PC-9 (cell line): ENCODE measurements at regions not wholly inside any gene's neighbourhood (a gene's known extent, or its start where the extent isn't known, plus 50 kb on each side); places are given as distances from the start of the nearest gene placed in this dataset.

Experiments used
- BruUV-seq: library from RNA; stranded (reverse); fragments of 400-500 nt; replicated peaks from 2 replicates; lab custom pipeline; 2021; lab: Mats Ljungman, UMichigan
- CTCF ChIA-PET: fragments of 300-600 bp; sonication (Branson Sonifier 250); formaldehyde crosslinking; loops from one replicate; lab custom pipeline; 2022; ENCODE audit warnings: antibody characterized with exemption; lab: Charles Lee
- POLR2A ChIA-PET: fragments of 300-600 bp; sonication (Branson Sonifier 250); formaldehyde crosslinking; loops from one replicate; lab custom pipeline; 2022; ENCODE audit warnings: antibody characterized with exemption; ENCODE audit not compliant: unreplicated experiment; lab: Charles Lee
- DNase-seq, 2 experiments: peaks; one replicate each; pipeline versions ENCODE4 v3.0.0 to v3.0.0-alpha.2; 2015 to 2022; ENCODE audit warnings: mixed read lengths in 1 of 2
- H2AFZ ChIP-seq: fragments of 200-600 bp; sonication (generic); 2 replicates; pipeline ENCODE4 v1.8.1; 2017; ENCODE audit warnings: antibody characterized with exemption
- H3F3A ChIP-seq: fragments of 200-600 bp; sonication (generic); 2 replicates; pipeline ENCODE4 v1.8.1; 2017; ENCODE audit warnings: antibody characterized with exemption, mild to moderate bottlenecking, low read depth; ENCODE audit not compliant: insufficient read depth
- H3K27ac ChIP-seq: fragments of 200-600 bp; sonication (generic); 2 replicates; pipeline ENCODE4 v1.6.1; 2016; ENCODE audit warnings: mixed run types
- H3K27me3 ChIP-seq: fragments of 200-600 bp; sonication (generic); 2 replicates; pipeline ENCODE4 v1.6.1; 2016; ENCODE audit warnings: low read depth, mixed run types; ENCODE audit not compliant: insufficient read depth
- H3K36me3 ChIP-seq: fragments of 200-600 bp; sonication (generic); 2 replicates; pipeline ENCODE4 v1.6.1; 2016; ENCODE audit warnings: low read depth, mixed run types
- H3K4me1 ChIP-seq: fragments of 200-600 bp; sonication (generic); replicated peaks from 2 replicates; pipeline ENCODE4 v1.6.1; 2016; ENCODE audit warnings: mixed run types; ENCODE audit not compliant: insufficient read depth
- H3K4me2 ChIP-seq: fragments of 200-600 bp; sonication (generic); 2 replicates; pipeline ENCODE4 v1.6.1; 2017; ENCODE audit warnings: mixed run types
- H3K4me3 ChIP-seq: fragments of 200-600 bp; sonication (generic); 2 replicates; pipeline ENCODE4 v1.6.1; 2016; ENCODE audit warnings: mixed run types
- H3K79me2 ChIP-seq: fragments of 200-600 bp; sonication (generic); 2 replicates; pipeline ENCODE4 v1.6.1; 2017; ENCODE audit warnings: low read depth, mixed run types
- H3K9me2 ChIP-seq: fragments of 200-600 bp; sonication (generic); 2 replicates; pipeline ENCODE4 v1.8.1; 2017; ENCODE audit warnings: mild to moderate bottlenecking; ENCODE audit not compliant: insufficient read depth
- H3K9me3 ChIP-seq: fragments of 200-600 bp; sonication (generic); 2 replicates; pipeline ENCODE4 v1.8.1; 2016; ENCODE audit warnings: low read depth; ENCODE audit not compliant: insufficient read depth
- H4K20me1 ChIP-seq: fragments of 200-600 bp; sonication (generic); 2 replicates; pipeline ENCODE4 v1.8.1; 2017; ENCODE audit not compliant: insufficient read depth
- EZH2 ChIP-seq: fragments of 200-600 bp; sonication (generic); IDR thresholded peaks from 2 replicates; pipeline ENCODE4 v1.8.0; 2017; ENCODE audit warnings: antibody characterized with exemption, low read depth
- intact Hi-C: fragments of 100-400 bp; cut with micrococcal nuclease; formaldehyde crosslinking; loops from one replicate; pipeline ENCODE4 v1.10.0; 2022; ENCODE audit not compliant: unreplicated experiment
- TF ChIP-seq, protein P1 (sequence below): fragments of 200-600 bp; sonication (generic); conservative IDR thresholded peaks from 2 replicates; pipeline ENCODE4 v1.6.1; 2017; ENCODE audit warnings: mixed run types, antibody characterized with exemption, mild to moderate bottlenecking, moderate library complexity

- no peak for DNase-seq
- TF ChIP-seq EZH2: no peak
- TF ChIP-seq, protein P1, sequence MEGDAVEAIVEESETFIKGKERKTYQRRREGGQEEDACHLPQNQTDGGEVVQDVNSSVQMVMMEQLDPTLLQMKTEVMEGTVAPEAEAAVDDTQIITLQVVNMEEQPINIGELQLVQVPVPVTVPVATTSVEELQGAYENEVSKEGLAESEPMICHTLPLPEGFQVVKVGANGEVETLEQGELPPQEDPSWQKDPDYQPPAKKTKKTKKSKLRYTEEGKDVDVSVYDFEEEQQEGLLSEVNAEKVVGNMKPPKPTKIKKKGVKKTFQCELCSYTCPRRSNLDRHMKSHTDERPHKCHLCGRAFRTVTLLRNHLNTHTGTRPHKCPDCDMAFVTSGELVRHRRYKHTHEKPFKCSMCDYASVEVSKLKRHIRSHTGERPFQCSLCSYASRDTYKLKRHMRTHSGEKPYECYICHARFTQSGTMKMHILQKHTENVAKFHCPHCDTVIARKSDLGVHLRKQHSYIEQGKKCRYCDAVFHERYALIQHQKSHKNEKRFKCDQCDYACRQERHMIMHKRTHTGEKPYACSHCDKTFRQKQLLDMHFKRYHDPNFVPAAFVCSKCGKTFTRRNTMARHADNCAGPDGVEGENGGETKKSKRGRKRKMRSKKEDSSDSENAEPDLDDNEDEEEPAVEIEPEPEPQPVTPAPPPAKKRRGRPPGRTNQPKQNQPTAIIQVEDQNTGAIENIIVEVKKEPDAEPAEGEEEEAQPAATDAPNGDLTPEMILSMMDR: no peak
- no TSS peak for BruUV-seq
- H3F3A ChIP-seq: no peaks in the 10 kb centered on the region
- ChIA-PET POLR2A (no interaction called here), CTCF (no interaction called here)
- no peaks in the 10 kb centered on the region for H4K20me1 ChIP-seq
- no peaks in the 10 kb centered on the region for H3K27me3 ChIP-seq
- H3K4me3 ChIP-seq: no peak overlapping the region
- H3K9me3 ChIP-seq: no peaks in the 10 kb centered on the region
- H2AFZ ChIP-seq: no peak overlapping the region
- H3K36me3 ChIP-seq: no peaks in the 10 kb centered on the region
- H3K4me2 ChIP-seq: no peak overlapping the region
- intact Hi-C loops: no loop called here
- H3K27ac ChIP-seq: no peak overlapping the region
- H3K9me2 ChIP-seq: no peaks in the 10 kb centered on the region
- no peaks in the 10 kb centered on the region for H3K79me2 ChIP-seq
- H3K4me1 ChIP-seq: no peaks in the 10 kb centered on the region
Observed at GRCh38 chr11:29756871-29757270, 260.0 kb downstream of the KCNA4 start.

GRCh38 chr11:29755474-29755873 lies 261.4 kb downstream of the KCNA4 start:
- intact Hi-C loops: no loop called here
- POLR2A ChIA-PET: no interaction called here
- BruUV-seq: no TSS peak
- CTCF ChIA-PET: no interaction called here
- Histone ChIP-seq H3K79me2 (no peaks in the 10 kb centered on the region), H4K20me1 (no peaks in the 10 kb centered on the region), H3K4me1 (no peaks in the 10 kb centered on the region), H3K9me2 (no peaks in the 10 kb centered on the region), H3K27ac (no peak overlapping the region), H3K27me3 (no peaks in the 10 kb centered on the region), H3F3A (no peaks in the 10 kb centered on the region), H2AFZ (no peak overlapping the region), H3K4me2 (no peak overlapping the region), H3K36me3 (no peaks in the 10 kb centered on the region), H3K9me3 (no peaks in the 10 kb centered on the region), H3K4me3 (no peak overlapping the region)
- no peak for DNase-seq
- no peak for TF ChIP-seq EZH2
- TF ChIP-seq, protein P1: no peak

GRCh38 chr11:29751618-29752017 lies 265.2 kb downstream of the KCNA4 start:
- Histone ChIP-seq H3K4me1 (no peaks in the 10 kb centered on the region), H3K36me3 (no peaks in the 10 kb centered on the region), H3K79me2 (no peaks in the 10 kb centered on the region), H3K9me3 (no peaks in the 10 kb centered on the region), H2AFZ (no peak overlapping the region), H3K27me3 (no peaks in the 10 kb centered on the region), H3K4me2 (no peak overlapping the region), H4K20me1 (no peaks in the 10 kb centered on the region), H3K27ac (no peak overlapping the region), H3F3A (no peaks in the 10 kb centered on the region), H3K4me3 (no peak overlapping the region), H3K9me2 (no peaks in the 10 kb centered on the region)
- BruUV-seq: no TSS peak
- intact Hi-C loops: no loop called here
- ChIA-PET POLR2A (interaction anchor here (0.6 kb wide), 1 partner anchor 1289 kb away, joined by 3 read pairs; no protein-coding TSS in a partner anchor), CTCF (no interaction called here)
- TF ChIP-seq, protein P1: no peak
- no peak for TF ChIP-seq EZH2
- DNase-seq: no peak
